NAMALWA (cell line): ENCODE measurements at regions not wholly inside any gene's neighbourhood (a gene's known extent, or its start where the extent isn't known, plus 50 kb on each side); places are given as distances from the start of the nearest gene placed in this dataset.
A peak's percentile ranks its signal among the peaks of the same experiment; 100 is the strongest.
"Not testable (repeated sequence)": the region's sequence is repeated elsewhere in the genome, so short reads cannot be mapped to it uniquely, and the experiment has no call there.

Experiments used
- DNase-seq: peaks from one replicate; pipeline ENCODE4 v3.0.0-alpha.2; 2015; ENCODE audit warnings: low spot score

DNA sequence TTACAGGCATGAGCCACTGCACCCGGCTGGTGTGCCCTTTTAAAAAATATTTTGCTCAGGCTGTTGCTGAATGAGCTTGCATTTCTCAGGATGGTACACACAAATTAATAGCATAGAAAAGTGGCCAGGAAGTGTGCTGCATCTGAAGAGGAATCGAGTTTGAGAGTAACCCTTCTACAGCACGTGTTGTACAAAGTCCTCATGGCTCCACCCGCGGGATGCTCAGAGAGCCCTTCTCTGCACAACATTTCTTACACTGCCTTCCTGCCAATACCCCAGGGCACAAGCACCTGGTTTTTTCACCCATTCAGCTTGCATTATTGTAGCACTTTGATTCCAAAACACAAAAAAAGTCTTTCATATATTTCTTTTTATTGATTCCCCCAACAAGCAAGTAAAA lies 90.1 kb upstream of the NEDD4L start:
- DNase-seq: no peak

- DNase-seq: no peak
Measured at GRCh38 chr18:57951999-57952774, 91.8 kb upstream of the NEDD4L start.

DNA sequence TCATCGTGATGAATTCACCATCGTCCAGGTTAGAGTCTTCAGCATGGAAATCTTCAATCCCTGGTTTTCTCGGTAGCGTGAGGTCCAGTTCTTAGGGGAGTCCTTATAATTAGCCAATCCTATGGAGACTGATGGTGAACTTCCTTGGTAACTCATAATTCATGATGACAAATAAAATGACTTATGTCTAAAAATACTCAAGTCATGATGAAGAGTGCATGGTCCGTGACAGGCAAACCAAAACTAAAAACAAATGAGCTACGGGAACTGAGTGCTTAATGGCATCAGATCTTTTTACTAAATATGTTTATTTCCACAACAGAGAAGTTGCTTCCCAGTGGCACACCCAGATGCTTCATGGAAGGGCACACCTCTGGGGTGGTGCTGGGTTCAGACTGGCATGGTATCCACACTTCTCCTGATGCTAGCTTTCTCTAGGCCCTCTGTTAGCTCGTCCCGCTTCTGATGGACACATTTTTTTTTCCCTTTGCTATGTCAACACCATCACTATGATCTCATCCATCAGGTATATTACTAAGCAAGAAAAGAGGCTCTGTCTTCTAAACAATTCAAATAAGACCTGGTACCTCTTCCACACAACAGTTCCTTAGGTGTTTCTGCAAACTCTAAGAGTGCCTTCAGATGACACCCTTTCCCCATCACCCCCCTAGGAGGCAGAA lies 92.8 kb upstream of the NEDD4L start:
- DNase-seq: peak; percentile 49

- DNase-seq: no peak
Measured at GRCh38 chr18:57950542-57950941, 93.5 kb upstream of the NEDD4L start.

DNA sequence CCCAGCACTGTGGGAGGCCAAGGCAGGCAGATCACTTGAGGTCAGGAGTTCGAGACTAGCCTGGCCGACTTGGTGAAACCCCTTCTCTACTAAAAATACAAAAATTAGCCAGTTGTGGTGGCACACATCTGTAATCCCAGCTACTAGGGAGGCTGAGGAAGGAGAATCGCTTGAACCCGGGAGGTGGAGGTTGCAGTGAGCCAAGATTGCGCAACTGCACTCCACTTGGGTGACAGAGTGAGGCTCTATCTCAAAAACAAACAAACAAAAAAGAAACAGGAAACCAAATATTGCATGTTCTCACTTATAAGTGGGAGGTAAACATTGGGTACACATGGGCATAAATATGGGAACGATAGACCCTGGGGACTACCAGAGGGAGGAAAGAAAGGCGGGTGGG lies 94.7 kb upstream of the NEDD4L start:
- DNase-seq: not testable (repeated sequence)

- DNase-seq: no peak
Measured at GRCh38 chr18:57947117-57947516, 96.9 kb upstream of the NEDD4L start.

DNA sequence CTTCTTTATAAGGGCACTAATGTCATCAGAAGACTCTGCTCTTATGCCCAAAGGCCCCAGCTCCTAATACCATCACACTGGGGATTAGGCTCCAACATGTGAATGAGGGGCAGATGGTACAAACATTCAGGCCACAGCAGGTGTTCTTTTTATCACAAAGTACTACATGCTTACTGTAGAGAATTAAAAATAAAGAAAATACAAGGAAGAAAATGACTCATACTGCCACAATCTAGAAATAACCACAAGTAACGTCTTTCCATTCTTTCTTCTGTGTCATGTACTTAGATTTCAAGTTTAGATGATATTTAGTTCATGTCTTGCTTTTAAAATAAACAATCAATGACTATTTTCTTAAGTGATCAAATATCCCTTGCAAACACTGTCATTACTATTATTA lies 100.3 kb upstream of the NEDD4L start:
- no peak for DNase-seq

DNA sequence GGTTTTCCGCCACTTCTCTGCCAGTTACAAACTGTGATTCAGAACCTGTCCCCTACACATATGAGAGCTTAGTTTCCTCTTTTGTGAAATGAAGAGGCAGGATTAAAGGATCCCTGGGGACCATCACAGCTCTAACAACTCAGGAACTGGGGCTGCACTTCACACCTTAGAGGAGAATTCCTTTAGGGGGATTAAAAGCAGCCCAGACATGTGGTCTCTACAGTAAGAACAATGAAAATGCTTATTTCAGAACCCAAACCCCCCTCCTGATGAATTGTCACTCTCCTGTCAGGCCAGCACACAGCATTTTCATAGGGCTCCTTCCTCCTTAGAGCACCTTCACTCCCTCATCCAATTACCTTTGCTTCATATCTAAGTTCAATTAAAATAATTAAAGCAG lies 101.5 kb upstream of the NEDD4L start:
- DNase-seq: no peak

GRCh38 chr18:57941841-57942489 lies 102.1 kb upstream of the NEDD4L start:
- DNase-seq: no peak

GRCh38 chr18:57940166-57940660 lies 103.8 kb upstream of the NEDD4L start:
- DNase-seq: no peak

- DNase-seq: not testable (repeated sequence)
Measured at GRCh38 chr18:57934375-57934774, 109.7 kb upstream of the NEDD4L start.

- peak; percentile 75 for DNase-seq
Measured at GRCh38 chr18:57931038-57931437, 113.0 kb upstream of the NEDD4L start.

DNA sequence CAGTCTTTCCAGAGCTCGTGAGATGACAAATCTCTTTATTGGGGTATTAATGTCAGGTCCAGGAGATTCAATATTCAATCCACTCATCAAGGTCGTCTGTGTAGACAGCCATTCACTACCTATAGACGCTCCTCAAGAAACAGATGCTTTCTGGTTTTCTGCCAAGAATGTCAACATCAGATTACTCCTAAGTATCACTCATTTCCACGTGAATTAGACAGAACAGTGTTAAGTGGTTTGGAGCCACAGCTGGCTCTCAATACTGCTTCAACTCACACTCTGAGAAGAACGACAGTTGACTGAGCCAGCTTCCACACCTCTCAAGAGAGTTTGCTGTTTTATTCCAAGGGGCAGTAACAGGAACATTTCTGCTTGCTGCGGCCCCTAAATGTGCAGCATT lies 113.5 kb upstream of the NEDD4L start:
- peak; percentile 47 for DNase-seq

GRCh38 chr18:57929922-57930321 lies 114.1 kb upstream of the NEDD4L start:
- DNase-seq: no peak

DNA sequence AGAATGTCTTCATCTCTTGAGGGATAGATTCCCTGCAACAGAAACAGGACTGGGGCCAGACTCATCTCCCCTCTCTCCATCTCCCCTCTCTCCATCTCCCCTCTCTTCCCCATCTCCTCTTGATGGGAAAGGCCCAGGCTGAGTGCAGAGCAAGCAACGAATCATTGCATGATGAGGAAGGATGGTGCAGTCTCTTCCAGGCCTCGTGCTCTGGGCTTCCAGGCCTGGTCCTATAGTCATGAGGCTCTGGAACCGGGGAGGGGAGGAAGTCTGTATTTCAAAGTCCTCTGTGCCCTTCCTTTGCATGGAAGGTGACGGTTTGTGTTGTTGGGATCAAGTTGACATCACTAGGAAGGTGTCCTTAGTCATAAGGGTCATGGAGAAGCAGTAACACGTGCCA lies 115.6 kb upstream of the NEDD4L start:
- no peak for DNase-seq

DNA sequence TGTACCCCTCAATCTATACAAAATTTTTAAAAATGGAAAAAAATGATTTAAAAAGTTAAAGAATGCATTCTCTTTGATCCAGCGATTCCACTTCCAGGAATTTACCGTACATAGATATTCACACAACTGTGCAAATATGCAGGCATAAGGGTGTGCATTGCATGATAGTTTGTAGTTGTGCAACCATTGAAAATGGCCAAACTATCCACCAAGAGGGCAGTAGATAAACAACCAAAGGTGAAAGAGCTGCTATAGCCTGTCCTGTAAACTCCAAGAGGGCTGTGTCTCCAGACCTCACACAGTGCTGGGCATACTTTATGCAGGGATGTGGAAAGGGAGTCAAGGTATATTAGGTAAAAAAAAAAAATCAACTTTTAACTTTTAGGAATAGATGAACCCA lies 116.5 kb upstream of the NEDD4L start:
- no peak for DNase-seq

DNA sequence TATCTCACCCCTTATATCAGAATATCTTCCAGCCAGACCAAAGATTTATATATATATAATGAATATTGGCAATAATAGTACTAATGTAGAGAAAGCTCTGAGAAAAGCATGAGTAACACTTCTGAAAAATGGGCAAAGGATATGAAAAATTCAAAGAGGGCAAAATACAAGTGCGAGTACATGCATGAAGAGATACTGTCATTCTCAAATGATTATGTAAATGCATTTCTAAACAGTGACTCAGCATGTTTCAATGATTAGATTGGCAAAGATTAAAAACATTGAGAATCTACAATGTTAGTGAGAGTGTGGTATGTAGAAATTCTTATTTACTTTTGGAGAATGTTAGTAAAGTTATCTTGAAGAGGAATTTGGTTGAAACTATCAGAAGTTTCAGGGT lies 118.3 kb upstream of the NEDD4L start:
- DNase-seq: no peak

DNA sequence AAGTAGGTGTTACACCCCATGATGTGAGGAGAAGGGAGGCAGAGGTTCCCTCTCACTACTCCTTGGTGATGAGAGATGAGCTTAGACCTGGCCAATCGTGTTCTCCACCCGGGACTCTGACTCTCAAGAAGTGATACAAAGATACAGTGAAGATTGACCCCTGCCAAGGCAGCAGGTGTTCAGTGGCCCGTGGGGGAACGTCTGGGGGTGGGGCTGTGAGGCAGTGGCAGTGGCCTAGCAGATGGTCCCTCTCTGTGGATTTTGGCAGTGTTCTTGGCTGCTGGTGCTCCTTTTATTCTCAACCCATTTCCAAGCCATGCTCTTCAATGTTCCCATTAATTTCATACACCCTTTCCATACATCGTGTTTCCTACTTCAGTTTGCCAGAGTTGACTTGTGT lies 120.4 kb upstream of the NEDD4L start:
- no peak for DNase-seq

DNA sequence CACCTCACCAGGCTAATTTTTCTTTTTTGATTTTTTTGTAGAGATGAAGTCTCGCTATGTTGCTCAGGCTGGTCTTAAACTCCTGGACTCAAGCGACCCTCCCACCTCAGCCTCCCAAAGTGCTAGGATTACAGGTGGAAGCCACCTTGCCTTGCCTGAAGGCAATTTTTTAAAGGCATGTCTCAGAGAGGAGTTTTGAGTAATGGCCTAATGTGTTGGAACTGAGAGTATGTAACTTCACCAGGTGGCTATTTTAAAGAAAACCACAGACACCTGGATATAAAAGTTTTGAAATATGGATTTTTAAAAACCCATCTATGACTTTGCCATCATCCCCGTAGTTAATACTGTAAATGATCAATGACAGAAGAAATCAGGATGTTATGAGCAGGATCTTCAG lies 119.8 kb upstream of the ATP8B1 start:
- DNase-seq: no peak

- DNase-seq: no peak
Measured at GRCh38 chr18:57921708-57922107, 118.6 kb upstream of the ATP8B1 start.

GRCh38 chr18:57920036-57920435 lies 116.9 kb upstream of the ATP8B1 start:
- no peak for DNase-seq

DNA sequence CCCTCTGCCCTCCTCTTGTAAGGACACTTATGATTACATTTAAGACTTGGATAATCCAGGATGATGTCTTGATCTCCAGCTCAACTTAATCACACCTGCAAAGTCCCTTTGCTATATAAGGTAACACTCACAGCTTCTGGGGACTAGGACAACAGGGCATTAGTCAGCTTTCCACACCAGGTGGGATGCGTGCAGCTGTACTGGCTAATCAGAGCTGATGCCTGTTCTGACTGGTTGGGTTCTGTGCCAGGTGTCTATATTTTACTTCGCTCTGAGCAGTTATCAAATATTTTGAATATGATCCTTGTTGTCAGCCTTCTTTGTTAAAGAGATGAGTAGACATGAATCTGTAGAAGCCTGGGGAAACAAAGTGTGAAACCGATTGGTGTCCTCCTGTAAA lies 115.5 kb upstream of the ATP8B1 start:
- DNase-seq: no peak

DNA sequence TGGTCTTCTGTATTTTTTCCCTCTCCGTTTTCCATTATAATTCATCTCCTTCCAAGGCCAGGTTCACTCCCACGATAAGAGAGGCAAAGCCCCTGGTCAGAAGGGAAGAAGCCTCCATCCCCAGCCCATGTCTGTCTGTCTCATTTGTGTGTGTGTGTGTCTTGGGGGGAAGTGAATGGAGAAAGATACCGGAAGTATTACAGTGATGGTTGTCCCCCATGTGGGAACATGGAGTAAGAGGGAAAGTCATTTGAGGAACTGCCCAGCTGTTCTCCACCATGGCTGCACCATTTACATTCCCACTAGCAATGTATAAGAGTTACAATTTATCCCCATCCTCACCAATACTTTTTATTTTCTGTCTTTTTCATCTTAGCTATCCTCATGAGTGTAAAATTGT lies 113.6 kb upstream of the ATP8B1 start:
- no peak for DNase-seq
